Osteoblast (primary cell): ENCODE measurements at regions not wholly inside any gene's neighbourhood (a gene's known extent, or its start where the extent isn't known, plus 50 kb on each side); places are given as distances from the start of the nearest gene placed in this dataset.

Source experiments
- DNase-seq: peaks from one replicate; pipeline ENCODE4 v3.0.0; 2011; ENCODE audit warnings: low spot score, mixed read lengths; ENCODE audit not compliant: insufficient read length; ENCODE audit errors: missing footprints
- H2AFZ ChIP-seq: 2 replicates; pipeline ENCODE4 v1.6.0; 2011; ENCODE audit warnings: mild to moderate bottlenecking, low read length
- H3K27ac ChIP-seq: 2 replicates; pipeline ENCODE4 v1.5.1; 2011; ENCODE audit warnings: mild to moderate bottlenecking, low read depth, low read length, moderate library complexity
- H3K27me3 ChIP-seq: 2 replicates; pipeline ENCODE4 v1.6.0; 2012; ENCODE audit warnings: mild to moderate bottlenecking, control low read depth, inconsistent platforms, low read length, moderate library complexity; ENCODE audit not compliant: insufficient read depth
- H3K36me3 ChIP-seq: 2 replicates; pipeline ENCODE4 v1.5.1; 2011; ENCODE audit warnings: mild to moderate bottlenecking, low read length, control low read depth, moderate library complexity; ENCODE audit not compliant: insufficient read depth
- H3K4me1 ChIP-seq: 2 replicates; pipeline ENCODE4 v1.5.1; 2011; ENCODE audit warnings: mild to moderate bottlenecking, low read length, control low read depth, moderate library complexity; ENCODE audit not compliant: insufficient read depth
- H3K4me2 ChIP-seq: 2 replicates; pipeline ENCODE4 v1.6.0; 2011; ENCODE audit warnings: mild to moderate bottlenecking, low read length; ENCODE audit not compliant: insufficient read depth
- H3K4me3 ChIP-seq: fragments of 200-600 bp; sonication (generic); 3 replicates; pipeline ENCODE4 v1.5.1; 2012; ENCODE audit warnings: mild to moderate bottlenecking, low read length, inconsistent platforms; ENCODE audit not compliant: insufficient read depth
- H3K79me2 ChIP-seq: 2 replicates; pipeline ENCODE4 v1.6.0; 2012; ENCODE audit warnings: mild to moderate bottlenecking, low read length, control low read depth, inconsistent platforms; ENCODE audit not compliant: insufficient read depth
- H3K9me3 ChIP-seq: 2 replicates; pipeline ENCODE4 v1.5.1; 2011; ENCODE audit warnings: low read depth, low read length, control low read depth
- H4K20me1 ChIP-seq: 2 replicates; pipeline ENCODE4 v1.6.0; 2012; ENCODE audit warnings: mild to moderate bottlenecking, low read length, control low read depth; ENCODE audit not compliant: insufficient read depth
- CTCF ChIP-seq: IDR thresholded peaks from 2 replicates; pipeline ENCODE4 v1.5.1; 2011; ENCODE audit warnings: mild to moderate bottlenecking, low read depth, low read length, moderate library complexity; ENCODE audit errors: extremely low read depth

GRCh38 chr1:69455718-69456117, 112.0 kb upstream of the LRRC7 start:
- no peak for DNase-seq
- Histone ChIP-seq H3K4me1 (no peaks in the 10 kb centered on the region), H3K4me3 (no peak overlapping the region), H4K20me1 (no peaks in the 10 kb centered on the region), H3K27ac (no peak overlapping the region), H3K79me2 (no peaks in the 10 kb centered on the region), H2AFZ (no peak overlapping the region), H3K27me3 (no peaks in the 10 kb centered on the region), H3K36me3 (no peaks in the 10 kb centered on the region), H3K9me3 (no peaks in the 10 kb centered on the region), H3K4me2 (no peak overlapping the region)
- no peak for TF ChIP-seq CTCF

- H3K36me3 ChIP-seq: no peaks in the 10 kb centered on the region
- H3K27me3 ChIP-seq: no peaks in the 10 kb centered on the region
- H3K4me2 ChIP-seq: no peak overlapping the region
- no peak overlapping the region for H3K4me3 ChIP-seq
- no peaks in the 10 kb centered on the region for H4K20me1 ChIP-seq
- H2AFZ ChIP-seq: no peak overlapping the region
- H3K9me3 ChIP-seq: no peaks in the 10 kb centered on the region
- H3K4me1 ChIP-seq: no peaks in the 10 kb centered on the region
- no peak overlapping the region for H3K27ac ChIP-seq
- no peak for DNase-seq
- no peak for TF ChIP-seq CTCF
- no peaks in the 10 kb centered on the region for H3K79me2 ChIP-seq
Measured at GRCh38 chr1:69459244-69459643, 108.5 kb upstream of the LRRC7 start.

GRCh38 chr1:69475021-69475420, 92.7 kb upstream of the LRRC7 start:
- no peaks in the 10 kb centered on the region for H4K20me1 ChIP-seq
- no peaks in the 10 kb centered on the region for H3K36me3 ChIP-seq
- no peaks in the 10 kb centered on the region for H3K9me3 ChIP-seq
- H2AFZ ChIP-seq: no peak overlapping the region
- H3K79me2 ChIP-seq: no peaks in the 10 kb centered on the region
- TF ChIP-seq CTCF: no peak
- no peaks in the 10 kb centered on the region for H3K27me3 ChIP-seq
- H3K4me1 ChIP-seq: no peaks in the 10 kb centered on the region
- no peak overlapping the region for H3K27ac ChIP-seq
- H3K4me2 ChIP-seq: no peak overlapping the region
- H3K4me3 ChIP-seq: no peak overlapping the region
- no peak for DNase-seq

GRCh38 chr1:69479734-69480133, 88.0 kb upstream of the LRRC7 start:
- Histone ChIP-seq H3K79me2 (no peaks in the 10 kb centered on the region), H3K4me3 (no peak overlapping the region), H3K9me3 (no peaks in the 10 kb centered on the region), H2AFZ (no peak overlapping the region), H3K36me3 (no peaks in the 10 kb centered on the region), H4K20me1 (no peaks in the 10 kb centered on the region), H3K27me3 (no peaks in the 10 kb centered on the region), H3K27ac (no peak overlapping the region), H3K4me1 (no peaks in the 10 kb centered on the region), H3K4me2 (no peak overlapping the region)
- no peak for TF ChIP-seq CTCF
- no peak for DNase-seq
